Tibial artery (tissue), 4 donors: ENCODE measurements at regions not wholly inside any gene's neighbourhood (a gene's known extent, or its start where the extent isn't known, plus 50 kb on each side); places are given as distances from the start of the nearest gene placed in this dataset.

Source experiments
- DNase-seq, 2 donors: peaks; one replicate each; pipeline ENCODE4 v3.0.0-alpha.2; 2019
- H3K27ac ChIP-seq, 2 donors: fragments of 200-600 bp; sonication (generic) in 1 of 2; 1 replicate in 1 of 2; 2 replicates in 1 of 2; pipeline ENCODE4 v1.5.1; 2018 to 2019; ENCODE audit warnings: mild to moderate bottlenecking in 1 of 2
- H3K27me3 ChIP-seq, 2 donors: fragments of 200-600 bp; sonication (generic) in 1 of 2; one replicate each; pipeline versions ENCODE4 v1.5.1 to v1.6.0; 2016 to 2019
- H3K36me3 ChIP-seq, 3 donors: fragments of 200-600 bp; sonication (generic) in 2 of 3; one replicate each; pipeline ENCODE4 v1.5.1; 2016 to 2019; ENCODE audit warnings: mild to moderate bottlenecking in 2 of 3
- H3K4me1 ChIP-seq, 4 donors: fragments of 200-600 bp; sonication (generic) in 2 of 4; 1 replicate in 3 of 4; 2 replicates in 1 of 4; pipeline ENCODE4 v1.5.1; 2016 to 2019
- H3K4me3 ChIP-seq, 2 donors: fragments of 200-600 bp; sonication (generic) in 1 of 2; 1 replicate in 1 of 2; 2 replicates in 1 of 2; pipeline ENCODE4 v1.5.1; 2018 to 2019; ENCODE audit warnings: mild to moderate bottlenecking in 2 of 2
- H3K9me3 ChIP-seq, 3 donors: fragments of 200-600 bp; sonication (generic) in 1 of 3; one replicate each; pipeline ENCODE4 v1.5.1; 2016 to 2019
- CTCF ChIP-seq, 2 experiments: fragments of 200-600 bp in 1 of 2; fragments of 450-650 bp in 1 of 2; IDR thresholded peaks; one replicate each; pipeline ENCODE4 v1.5.1; 2017 to 2019; ENCODE audit warnings: antibody characterized with exemption in 2 of 2, mild to moderate bottlenecking in 1 of 2, moderate library complexity in 1 of 2
- intact Hi-C: fragments of 100-400 bp; cut with DNase I; formaldehyde crosslinking; loops from one replicate; pipeline ENCODE4 v1.15.0; 2023; ENCODE audit warnings: low total_unique reads

DNA sequence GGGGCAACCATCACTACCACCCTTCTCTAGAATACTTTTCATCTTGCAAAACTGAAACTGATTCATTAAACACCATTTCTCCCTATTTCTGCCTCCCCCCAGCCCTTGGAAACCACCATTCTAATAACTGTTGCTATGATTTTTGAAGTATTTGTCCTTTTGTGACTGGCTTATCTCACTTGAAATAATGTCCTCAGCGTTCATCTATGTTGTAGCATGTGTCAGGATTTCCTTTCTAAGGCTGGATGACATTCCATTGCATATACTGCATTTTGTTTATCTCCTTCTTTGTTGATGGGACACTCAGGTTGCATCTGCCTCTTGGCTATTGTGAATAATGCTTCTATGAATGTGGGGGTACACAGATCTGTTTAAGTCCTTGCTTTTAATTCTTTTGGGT, 327.6 kb upstream of the ZNF32 start:
- no peaks in the 10 kb centered on the region for H3K36me3 ChIP-seq
- no peaks in the 10 kb centered on the region for H3K4me1 ChIP-seq
- DNase-seq: no peak
- no peak overlapping the region for H3K4me3 ChIP-seq
- intact Hi-C loops: no loop called here
- no peaks in the 10 kb centered on the region for H3K27me3 ChIP-seq
- no peak for TF ChIP-seq CTCF (IDR thresholded peaks at IDR 0.05)
- no peaks in the 10 kb centered on the region for H3K9me3 ChIP-seq
- H3K27ac ChIP-seq: no peak overlapping the region

GRCh38 chr10:43973801-43974200, 325.1 kb upstream of the ZNF32 start:
- DNase-seq: no peak
- no peaks in the 10 kb centered on the region for H3K4me1 ChIP-seq
- no peak overlapping the region for H3K4me3 ChIP-seq
- no peaks in the 10 kb centered on the region for H3K9me3 ChIP-seq
- no peaks in the 10 kb centered on the region for H3K27me3 ChIP-seq
- H3K27ac ChIP-seq: no peak overlapping the region
- no peaks in the 10 kb centered on the region for H3K36me3 ChIP-seq
- intact Hi-C loops: loop anchor here (5.0 kb wide), 1 partner anchor 1008 kb away; no protein-coding TSS in a partner anchor
- TF ChIP-seq CTCF (IDR thresholded peaks at IDR 0.05): no peak

GRCh38 chr10:43972976-43973647, 324.4 kb upstream of the ZNF32 start:
- no peak overlapping the region for H3K27ac ChIP-seq
- H3K4me1 ChIP-seq: no peaks in the 10 kb centered on the region
- no peaks in the 10 kb centered on the region for H3K36me3 ChIP-seq
- H3K27me3 ChIP-seq: no peaks in the 10 kb centered on the region
- no peaks in the 10 kb centered on the region for H3K9me3 ChIP-seq
- no peak for TF ChIP-seq CTCF (IDR thresholded peaks at IDR 0.05)
- intact Hi-C loops: loop anchor here (5.0 kb wide), 1 partner anchor 1009 kb away; no protein-coding TSS in a partner anchor
- no peak overlapping the region for H3K4me3 ChIP-seq
- no peak for DNase-seq

GRCh38 chr10:43971981-43972380, 323.3 kb upstream of the ZNF32 start:
- intact Hi-C loops: loop anchor here (5.0 kb wide), 1 partner anchor 1010 kb away; no protein-coding TSS in a partner anchor
- Histone ChIP-seq H3K27ac (no peak overlapping the region), H3K9me3 (no peaks in the 10 kb centered on the region), H3K4me1 (no peaks in the 10 kb centered on the region), H3K27me3 (no peaks in the 10 kb centered on the region), H3K4me3 (no peak overlapping the region), H3K36me3 (no peaks in the 10 kb centered on the region)
- no peak for TF ChIP-seq CTCF (IDR thresholded peaks at IDR 0.05)
- DNase-seq: no peak

DNA sequence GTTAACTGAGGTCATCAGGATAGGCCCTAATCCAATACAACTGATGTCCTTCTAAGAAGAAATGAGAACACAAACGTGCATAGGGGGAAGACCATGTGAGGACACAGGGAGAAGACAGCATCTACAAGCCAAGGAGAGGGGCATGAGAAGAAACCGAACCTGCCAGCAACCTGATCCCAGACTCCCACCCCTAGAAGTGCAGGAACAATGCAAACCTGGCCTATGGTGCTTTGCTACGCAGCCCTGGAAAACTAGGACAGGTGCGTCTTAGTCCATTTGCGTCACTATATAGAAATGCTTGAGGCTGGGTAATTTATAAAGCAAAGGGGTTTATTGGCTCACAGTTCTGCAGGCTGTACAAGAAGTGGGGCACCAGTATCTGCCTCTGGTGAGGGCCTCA, 322.6 kb upstream of the ZNF32 start:
- intact Hi-C loops: loop anchor here (5.0 kb wide), 1 partner anchor 1011 kb away; no protein-coding TSS in a partner anchor
- Histone ChIP-seq H3K36me3 (no peaks in the 10 kb centered on the region), H3K9me3 (no peaks in the 10 kb centered on the region), H3K27ac (no peak overlapping the region), H3K4me1 (peaks cover 0 to 2% (median under 1%) of the 10 kb centered on the region in 4 donors), H3K27me3 (no peaks in the 10 kb centered on the region), H3K4me3 (no peak overlapping the region)
- DNase-seq: no peak
- no peak for TF ChIP-seq CTCF (IDR thresholded peaks at IDR 0.05)
